ENCODE measurements at regions not wholly inside any gene's neighbourhood (a gene's known extent, or its start where the extent isn't known, plus 50 kb on each side); places are given as distances from the start of the nearest gene placed in this dataset.
"Not testable (repeated sequence)": the region's sequence is repeated elsewhere in the genome, so short reads cannot be mapped to it uniquely, and the experiment has no call there.

DNA sequence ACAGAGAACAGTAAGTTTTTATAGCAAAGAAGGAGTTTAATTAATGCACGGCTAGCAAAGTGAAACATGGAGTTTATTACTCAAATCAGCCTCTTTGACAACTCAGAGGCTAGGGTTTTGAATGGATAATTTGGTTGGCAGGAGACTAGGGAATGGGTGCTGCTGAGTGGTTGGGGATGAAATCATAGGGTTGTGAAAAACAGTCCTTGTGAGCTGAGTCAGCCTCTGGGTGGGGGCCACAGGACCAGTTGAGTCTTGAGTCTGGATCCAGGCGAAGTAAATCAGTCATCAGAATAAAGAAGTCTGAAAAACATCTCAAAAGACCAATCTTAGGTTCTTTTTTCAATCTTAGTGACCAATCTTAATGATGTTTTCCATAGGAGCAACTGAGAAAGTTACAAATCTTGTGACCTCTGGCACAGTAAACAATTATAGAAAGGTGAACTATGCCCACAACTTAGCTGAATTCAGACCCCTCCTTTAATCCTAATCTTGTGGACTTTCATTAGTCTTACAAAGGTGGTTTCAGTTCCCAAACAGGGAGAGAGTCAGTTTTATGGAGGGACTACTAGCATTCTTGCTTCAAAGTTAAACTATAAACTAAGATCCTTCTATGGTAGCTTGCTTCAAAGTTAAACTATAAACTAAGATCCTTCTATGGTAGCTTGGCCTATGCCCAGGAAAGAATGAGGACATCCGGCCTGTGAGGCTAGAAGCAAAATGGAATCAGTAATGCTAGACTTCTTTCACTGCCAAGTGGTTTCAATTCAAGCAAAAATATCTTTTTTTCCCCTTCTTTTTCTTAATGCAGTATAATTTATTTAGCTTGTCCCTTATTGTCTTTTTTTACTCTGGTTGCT lies 84.5 kb downstream of the AASDHPPT start:
- Histone ChIP-seq H3K27me3 (no peaks in the 10 kb centered on the region), H3K4me3 (no peak overlapping the region), H3K9me3 (peaks cover 0 to 11% of the 10 kb centered on the region in 2 donors), H3K27ac (no peak overlapping the region), H3K4me1 (no peaks in the 10 kb centered on the region), H3K36me3 (no peaks in the 10 kb centered on the region)
- TF ChIP-seq, protein P1, sequence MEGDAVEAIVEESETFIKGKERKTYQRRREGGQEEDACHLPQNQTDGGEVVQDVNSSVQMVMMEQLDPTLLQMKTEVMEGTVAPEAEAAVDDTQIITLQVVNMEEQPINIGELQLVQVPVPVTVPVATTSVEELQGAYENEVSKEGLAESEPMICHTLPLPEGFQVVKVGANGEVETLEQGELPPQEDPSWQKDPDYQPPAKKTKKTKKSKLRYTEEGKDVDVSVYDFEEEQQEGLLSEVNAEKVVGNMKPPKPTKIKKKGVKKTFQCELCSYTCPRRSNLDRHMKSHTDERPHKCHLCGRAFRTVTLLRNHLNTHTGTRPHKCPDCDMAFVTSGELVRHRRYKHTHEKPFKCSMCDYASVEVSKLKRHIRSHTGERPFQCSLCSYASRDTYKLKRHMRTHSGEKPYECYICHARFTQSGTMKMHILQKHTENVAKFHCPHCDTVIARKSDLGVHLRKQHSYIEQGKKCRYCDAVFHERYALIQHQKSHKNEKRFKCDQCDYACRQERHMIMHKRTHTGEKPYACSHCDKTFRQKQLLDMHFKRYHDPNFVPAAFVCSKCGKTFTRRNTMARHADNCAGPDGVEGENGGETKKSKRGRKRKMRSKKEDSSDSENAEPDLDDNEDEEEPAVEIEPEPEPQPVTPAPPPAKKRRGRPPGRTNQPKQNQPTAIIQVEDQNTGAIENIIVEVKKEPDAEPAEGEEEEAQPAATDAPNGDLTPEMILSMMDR (IDR thresholded peaks at IDR 0.05): no peak
- intact Hi-C loops (cut with DNase I): no loop called here
- DNase-seq (ENCODE audit: low spot score in 2 of 2): no peak

DNA sequence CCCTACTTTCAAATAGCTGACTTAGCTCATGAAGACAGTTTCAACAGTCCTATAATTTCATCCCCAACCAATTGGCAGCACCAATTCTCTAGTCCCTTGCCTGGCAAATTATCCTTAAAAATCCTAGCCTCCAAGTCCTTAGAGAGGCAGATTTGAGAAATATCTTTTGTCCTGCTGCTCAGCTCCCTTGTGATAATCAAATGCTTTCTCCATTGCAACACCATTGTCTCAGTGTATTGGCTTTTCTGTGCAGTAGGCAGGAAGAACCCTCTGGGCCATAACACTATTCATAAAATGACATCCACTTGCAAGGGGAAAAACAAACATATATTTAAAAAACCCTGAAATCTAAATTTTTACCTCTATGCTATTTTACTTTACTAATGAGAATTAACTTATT lies 89.6 kb downstream of the AASDHPPT start:
- TF ChIP-seq, protein P1 (IDR thresholded peaks at IDR 0.05): no peak
- Histone ChIP-seq H3K36me3 (no peaks in the 10 kb centered on the region), H3K27ac (no peak overlapping the region), H3K9me3 (peaks cover 0 to 20% of the 10 kb centered on the region in 2 donors), H3K4me3 (no peak overlapping the region), H3K27me3 (no peaks in the 10 kb centered on the region), H3K4me1 (no peaks in the 10 kb centered on the region)
- no peak for DNase-seq (ENCODE audit: low spot score in 2 of 2)
- intact Hi-C loops (cut with DNase I): no loop called here

DNA sequence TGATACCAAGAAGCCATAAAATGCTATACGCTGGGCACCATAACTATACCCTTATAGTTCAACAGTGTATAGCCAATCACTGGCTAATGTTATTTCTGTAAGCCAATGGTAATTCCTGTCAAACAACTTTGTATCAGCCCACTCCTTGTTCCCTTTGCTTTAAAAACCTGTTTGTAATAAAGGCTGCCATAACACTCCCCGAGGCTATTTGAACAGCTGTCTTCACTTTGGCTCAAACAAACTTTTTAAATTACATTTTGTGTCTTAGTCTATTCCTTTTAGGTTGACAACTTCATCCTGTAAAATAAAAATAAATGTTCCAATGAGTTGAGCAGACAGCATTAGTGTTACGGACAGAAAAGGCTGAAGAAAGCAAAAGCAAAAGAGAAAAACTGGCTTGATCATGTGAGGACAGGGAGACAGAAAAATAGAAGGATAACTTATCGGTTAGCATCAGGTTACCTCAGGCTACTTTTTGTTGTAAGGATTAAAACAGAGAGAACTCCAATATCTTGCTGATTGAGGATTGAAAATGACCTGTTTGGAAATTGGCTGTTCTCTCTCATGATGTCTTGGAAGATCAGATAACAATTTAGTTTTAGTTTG lies 95.0 kb downstream of the AASDHPPT start:
- intact Hi-C loops (cut with DNase I): no loop called here
- H3K27me3 ChIP-seq: no peaks in the 10 kb centered on the region
- no peak overlapping the region for H3K4me3 ChIP-seq
- no peaks in the 10 kb centered on the region for H3K4me1 ChIP-seq
- TF ChIP-seq, protein P1 (IDR thresholded peaks at IDR 0.05): no peak
- DNase-seq (ENCODE audit: low spot score in 2 of 2): no peak
- H3K9me3 ChIP-seq: peaks cover 0 to 4% of the 10 kb centered on the region in 2 donors
- no peak overlapping the region for H3K27ac ChIP-seq
- H3K36me3 ChIP-seq: no peaks in the 10 kb centered on the region

DNA sequence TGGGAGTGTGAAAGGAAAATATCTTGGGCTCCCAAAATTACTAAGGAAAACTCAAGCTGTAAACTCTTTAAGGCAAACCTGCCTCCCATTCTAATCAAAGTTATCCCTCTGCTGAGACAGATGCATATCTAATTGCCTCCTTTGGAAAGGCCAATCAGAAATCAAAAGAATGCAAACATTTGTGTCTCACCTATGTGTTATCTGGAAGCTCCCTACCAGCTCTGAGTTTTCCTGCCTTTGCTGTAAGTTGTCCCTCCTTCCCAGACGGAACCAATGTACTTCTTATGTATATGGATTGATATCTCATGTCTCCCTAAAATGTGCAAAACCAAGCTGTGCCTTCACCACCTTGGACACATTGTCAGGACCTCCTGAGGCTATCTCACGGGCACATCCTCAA lies 95.8 kb downstream of the AASDHPPT start:
- no peaks in the 10 kb centered on the region for H3K27me3 ChIP-seq
- intact Hi-C loops (cut with DNase I): no loop called here

DNA sequence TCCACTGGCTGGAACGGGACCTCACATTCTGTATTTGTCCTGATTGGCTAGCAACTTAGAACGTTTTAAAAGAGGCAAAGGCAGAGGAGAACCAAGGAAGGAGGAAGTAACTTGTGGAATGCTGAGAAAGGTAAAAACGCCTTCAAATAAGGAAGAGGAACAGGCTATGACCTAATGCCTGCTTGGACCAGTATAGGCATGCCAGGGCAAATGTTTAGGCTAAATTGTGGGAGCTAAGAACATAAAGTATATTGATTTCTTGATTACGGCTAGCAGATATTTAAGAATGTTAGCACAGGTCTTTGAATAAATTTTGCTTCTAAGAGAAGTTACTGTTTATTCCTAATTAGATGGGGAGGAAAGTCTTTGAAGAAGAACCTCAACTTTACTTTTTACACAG lies 96.5 kb downstream of the AASDHPPT start:
- intact Hi-C loops (cut with DNase I); H3K27me3 ChIP-seq: not testable (repeated sequence)

More for the DNA sequence above, 95.8 kb downstream of the AASDHPPT start:
- Histone ChIP-seq H3K4me1 (no peaks in the 10 kb centered on the region), H3K4me3 (no peak overlapping the region), H3K27ac (no peak overlapping the region), H3K9me3 (no peaks in the 10 kb centered on the region), H3K36me3 (no peaks in the 10 kb centered on the region)
- TF ChIP-seq, protein P1 (IDR thresholded peaks at IDR 0.05): no peak
- no peak for DNase-seq (ENCODE audit: low spot score in 2 of 2)

DNA sequence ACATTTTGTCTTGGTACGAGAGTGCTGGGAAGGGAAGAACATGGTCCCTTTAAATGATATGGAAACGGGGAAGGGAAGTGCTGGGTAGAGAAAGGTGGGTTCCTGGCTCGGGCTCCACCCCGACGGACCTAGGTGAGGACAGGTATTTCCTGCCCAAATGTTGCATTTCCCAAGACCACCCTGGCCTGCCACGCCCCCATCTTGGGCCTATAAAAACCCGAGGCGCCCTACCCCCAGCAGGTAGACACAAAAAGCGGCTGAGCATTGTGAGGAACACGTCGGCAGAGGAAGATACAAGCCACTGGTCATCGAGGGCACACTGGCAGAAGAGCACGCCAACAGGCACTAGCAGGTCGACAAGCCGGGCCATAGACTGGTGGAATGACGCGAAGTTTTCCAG lies 99.4 kb downstream of the AASDHPPT start:
- no peak for DNase-seq (ENCODE audit: low spot score in 2 of 2)
- Histone ChIP-seq H3K27ac (no peak overlapping the region), H3K4me3 (no peak overlapping the region), H3K36me3 (no peaks in the 10 kb centered on the region), H3K9me3 (no peaks in the 10 kb centered on the region), H3K4me1 (no peaks in the 10 kb centered on the region), H3K27me3 (no peaks in the 10 kb centered on the region)
- intact Hi-C loops (cut with DNase I): no loop called here
- TF ChIP-seq, protein P1 (IDR thresholded peaks at IDR 0.05): no peak

More for the DNA sequence above, 96.5 kb downstream of the AASDHPPT start:
- H3K4me3 ChIP-seq; H3K36me3 ChIP-seq; DNase-seq (ENCODE audit: low spot score in 2 of 2); H3K9me3 ChIP-seq; H3K4me1 ChIP-seq; H3K27ac ChIP-seq: not testable (repeated sequence)

Measured in ascending aorta (tissue), 2 donors.